Heart left ventricle (tissue), 13 donors: ENCODE measurements at regions not wholly inside any gene's neighbourhood (a gene's known extent, or its start where the extent isn't known, plus 50 kb on each side); places are given as distances from the start of the nearest gene placed in this dataset.

Experiments used
- POLR2A ChIP-seq, 2 donors: fragments of 450-650 bp; IDR thresholded peaks; one replicate each; pipeline ENCODE4 v1.6.1; 2017; ENCODE audit warnings: antibody characterized with exemption in 2 of 2, mild to moderate bottlenecking in 2 of 2, moderate library complexity in 2 of 2
- TF ChIP-seq, protein P1 (sequence below), 12 donors: fragments of 200-600 bp; sonication (generic) in 4 of 12; IDR thresholded peaks; one replicate each; pipeline versions ENCODE4 v1.5.0 to v1.8.0; 2018 to 2022; ENCODE audit warnings: antibody characterized with exemption in 12 of 12, mild to moderate bottlenecking in 5 of 12
- donor health status: ischemic (EF 13 %, LVEDD 7.1; RV severe dilation, severe dysfunction).
- donor health status: DM: no; HTN: yes; CAD: no.
- donor health status: DM: no; HTN: no; CAD: no.
- donor health status: ischemic (EF 25% LVEDD 6.9; RV normal size, moderate dysfunction).
- donor health status: ischemic (EF 25% LVEDD 5.7; RV mildly dilated, moderate dysfunction).
- donor health status: ischemic (EF 35%, LVEDD 5.7; RV mildly dilated, moderate dysfunction).
- donor health status: nonischemic (EF 11% LVEDD 7.7; RV severe dilation, severe dysfunction).
- donor health status: DM: yes; HTN: yes; CAD: no.
- donor health status: PGD.
- donor health status: ischemic (EF 29% LVEDD 5.4; RV normal size, mild dysfunction).
- donor health status: nonischemic (EF 23%, LVEDD 6.1; RV moderate dilation, normal function).

DNA sequence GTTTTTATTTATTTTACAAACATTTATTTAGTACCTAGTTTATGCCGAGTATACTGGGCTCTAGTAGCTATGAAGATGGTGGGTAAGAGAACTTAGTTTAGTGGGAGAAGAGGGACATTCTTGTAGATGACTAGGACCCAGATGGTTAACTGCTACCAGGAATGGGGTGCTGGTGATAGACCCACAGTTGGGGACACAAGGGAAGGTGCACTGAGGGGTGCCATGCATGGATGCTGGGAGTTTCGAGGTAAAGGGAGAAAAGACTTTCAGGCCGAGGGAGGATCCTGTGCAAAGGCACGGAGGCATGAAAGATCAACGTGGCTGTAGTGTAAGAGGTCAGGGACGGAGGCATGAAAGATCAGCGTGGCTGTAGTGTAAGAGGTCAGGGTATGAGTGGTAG lies 204.2 kb upstream of the HABP2 start:
- TF ChIP-seq, protein P1, sequence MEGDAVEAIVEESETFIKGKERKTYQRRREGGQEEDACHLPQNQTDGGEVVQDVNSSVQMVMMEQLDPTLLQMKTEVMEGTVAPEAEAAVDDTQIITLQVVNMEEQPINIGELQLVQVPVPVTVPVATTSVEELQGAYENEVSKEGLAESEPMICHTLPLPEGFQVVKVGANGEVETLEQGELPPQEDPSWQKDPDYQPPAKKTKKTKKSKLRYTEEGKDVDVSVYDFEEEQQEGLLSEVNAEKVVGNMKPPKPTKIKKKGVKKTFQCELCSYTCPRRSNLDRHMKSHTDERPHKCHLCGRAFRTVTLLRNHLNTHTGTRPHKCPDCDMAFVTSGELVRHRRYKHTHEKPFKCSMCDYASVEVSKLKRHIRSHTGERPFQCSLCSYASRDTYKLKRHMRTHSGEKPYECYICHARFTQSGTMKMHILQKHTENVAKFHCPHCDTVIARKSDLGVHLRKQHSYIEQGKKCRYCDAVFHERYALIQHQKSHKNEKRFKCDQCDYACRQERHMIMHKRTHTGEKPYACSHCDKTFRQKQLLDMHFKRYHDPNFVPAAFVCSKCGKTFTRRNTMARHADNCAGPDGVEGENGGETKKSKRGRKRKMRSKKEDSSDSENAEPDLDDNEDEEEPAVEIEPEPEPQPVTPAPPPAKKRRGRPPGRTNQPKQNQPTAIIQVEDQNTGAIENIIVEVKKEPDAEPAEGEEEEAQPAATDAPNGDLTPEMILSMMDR (IDR thresholded peaks at IDR 0.05): no peak
- no peak for TF ChIP-seq POLR2A (IDR thresholded peaks at IDR 0.05)
